KBM-7 (cell line): ENCODE measurements at regions not wholly inside any gene's neighbourhood (a gene's known extent, or its start where the extent isn't known, plus 50 kb on each side); places are given as distances from the start of the nearest gene placed in this dataset.
A peak's percentile ranks its signal among the peaks of the same experiment; 100 is the strongest.

Experiments used
- DNase-seq: peaks from one replicate; pipeline ENCODE4 v3.0.0-alpha.2; 2015
- in situ Hi-C: fragments of 300-500 bp; cut with MboI; formaldehyde crosslinking; loops from 2 replicates; pipeline ENCODE4 v1.14.3; 2020; ENCODE audit warnings: low sequenced_read_pairs, low pct_unique_long_range_greater_than_20kb, mixed read lengths

GRCh38 chr18:42137693-42138375, 182.8 kb downstream of the PIK3C3 start:
- in situ Hi-C loops: no loop called here
- no peak for DNase-seq

- DNase-seq: no peak
- in situ Hi-C loops: no loop called here
Observed at GRCh38 chr18:42141439-42141838, 186.4 kb downstream of the PIK3C3 start.

GRCh38 chr18:42155024-42155423, 200.0 kb downstream of the PIK3C3 start:
- no peak for DNase-seq
- in situ Hi-C loops: no loop called here

- no peak for DNase-seq
- in situ Hi-C loops: no loop called here
Observed at GRCh38 chr18:42156281-42156680, 201.2 kb downstream of the PIK3C3 start.

GRCh38 chr18:42157420-42157819, 202.4 kb downstream of the PIK3C3 start:
- DNase-seq: no peak
- in situ Hi-C loops: no loop called here

GRCh38 chr18:42157878-42158277, 202.8 kb downstream of the PIK3C3 start:
- in situ Hi-C loops: no loop called here
- no peak for DNase-seq

- no peak for DNase-seq
- in situ Hi-C loops: no loop called here
Observed at GRCh38 chr18:42159146-42159545, 204.1 kb downstream of the PIK3C3 start.

GRCh38 chr18:42163321-42163720, 208.3 kb downstream of the PIK3C3 start:
- in situ Hi-C loops: no loop called here
- no peak for DNase-seq

- in situ Hi-C loops: no loop called here
- no peak for DNase-seq
Observed at GRCh38 chr18:42164556-42164955, 209.5 kb downstream of the PIK3C3 start.

GRCh38 chr18:42165922-42166513, 211.0 kb downstream of the PIK3C3 start:
- DNase-seq: no peak
- in situ Hi-C loops: no loop called here

- DNase-seq: no peak
- in situ Hi-C loops: no loop called here
Observed at GRCh38 chr18:42168487-42168886, 213.5 kb downstream of the PIK3C3 start.

GRCh38 chr18:42168907-42169306, 213.9 kb downstream of the PIK3C3 start:
- in situ Hi-C loops: no loop called here
- DNase-seq: no peak

GRCh38 chr18:42174909-42175308, 219.9 kb downstream of the PIK3C3 start:
- in situ Hi-C loops: no loop called here
- DNase-seq: peak; percentile 58

- in situ Hi-C loops: no loop called here
- DNase-seq: no peak
Observed at GRCh38 chr18:42176599-42176998, 221.6 kb downstream of the PIK3C3 start.

- no peak for DNase-seq
- in situ Hi-C loops: no loop called here
Observed at GRCh38 chr18:42177390-42177789, 222.4 kb downstream of the PIK3C3 start.

- in situ Hi-C loops: no loop called here
- no peak for DNase-seq
Observed at GRCh38 chr18:42178376-42179080, 223.5 kb downstream of the PIK3C3 start.

GRCh38 chr18:42179542-42180121, 224.6 kb downstream of the PIK3C3 start:
- in situ Hi-C loops: no loop called here
- no peak for DNase-seq

GRCh38 chr18:42181474-42181873, 226.4 kb downstream of the PIK3C3 start:
- no peak for DNase-seq
- in situ Hi-C loops: no loop called here

GRCh38 chr18:42182728-42183700, 228.0 kb downstream of the PIK3C3 start:
- DNase-seq: no peak
- in situ Hi-C loops: no loop called here
